ENCODE measurements at regions not wholly inside any gene's neighbourhood (a gene's known extent, or its start where the extent isn't known, plus 50 kb on each side); places are given as distances from the start of the nearest gene placed in this dataset.

GRCh38 chr1:186749820-186750219 lies 69.6 kb upstream of the PTGS2 start:
- no peak overlapping the region for H3K18ac ChIP-seq (ENCODE audit: low read depth, low read length)
- no peaks in the 10 kb centered on the region for H4K20me1 ChIP-seq (ENCODE audit: insufficient read depth, low read length)
- no CpG with 5 or more reads among the region's 3 CpGs for WGBS, 2 experiments (ENCODE audit: extremely low coverage in 2 of 2, insufficient read length in 1 of 2)
- H3K9me3 ChIP-seq (ENCODE audit: control insufficient read depth, insufficient read depth, low read length), result peaks cover 8% of the 10 kb centered on the region
- ATAC-seq (ENCODE audit: low read depth) (no peak), DNase-seq (no peak)
- no peaks in the 10 kb centered on the region for H3K27me3 ChIP-seq (ENCODE audit: control insufficient read depth, insufficient read depth, low read length)
- no peak overlapping the region for H2BK20ac ChIP-seq (ENCODE audit: low read depth, low read length)
- H3K4ac ChIP-seq (ENCODE audit: low read depth, low read length), result no peak overlapping the region
- BruUV-seq (replicated peaks), result no TSS peak
- H3K4me2 ChIP-seq (ENCODE audit: low read depth, low read length), result no peak overlapping the region
- H3K27ac ChIP-seq (ENCODE audit: insufficient read depth, low read length), result no peak overlapping the region
- ChIA-PET POLR2A (ENCODE audit: unreplicated experiment) (no interaction called here), CTCF (no interaction called here)
- no peak overlapping the region for H4K5ac ChIP-seq (ENCODE audit: low read depth, low read length)
- no peak for TF ChIP-seq SMC3 (IDR thresholded peaks at IDR 0.05; ENCODE audit: low read depth, low read length)
- 0 out of 2 replicates have a peak, but pooled peaks have one; percentile 22 for TF ChIP-seq MAFK (IDR thresholded peaks at IDR 0.05; ENCODE audit: low read depth, low read length)
- H2AFZ ChIP-seq (replicated peaks; ENCODE audit: low read length, poor library complexity), result no peak overlapping the region
- H3K14ac ChIP-seq (replicated peaks; ENCODE audit: low read depth, low read length), result no peak overlapping the region
- dilution Hi-C loops (cut with HindIII; ENCODE audit: low sequenced_read_pairs, unreplicated experiment) (no loop called here), in situ Hi-C loops (cut with MboI; ENCODE audit: low sequenced_read_pairs) (no loop called here), intact Hi-C loops (cut with micrococcal nuclease) (no loop called here)
- no peak overlapping the region for H3K4me3 ChIP-seq (ENCODE audit: insufficient read depth, low read depth, low read length)
- H4K91ac ChIP-seq (ENCODE audit: insufficient read depth, low read depth, low read length), result no peak overlapping the region
- H4K8ac ChIP-seq (ENCODE audit: low read depth in 2 of 2, low read length in 2 of 2), result no peak overlapping the region
- no peaks in the 10 kb centered on the region for H3K9me1 ChIP-seq (ENCODE audit: insufficient read depth, low read length)
- no peak overlapping the region for H3K56ac ChIP-seq (ENCODE audit: extremely low read depth, insufficient read depth, low read length)
- H2BK15ac ChIP-seq (ENCODE audit: low read depth, low read length), result no peak overlapping the region
- no peaks in the 10 kb centered on the region for H3K79me1 ChIP-seq (ENCODE audit: low read depth in 1 of 2, low read length in 2 of 2)
- H2BK5ac ChIP-seq (ENCODE audit: low read depth, low read length, poor library complexity, severe bottlenecking), result no peak overlapping the region
- no peak overlapping the region for H2AK9ac ChIP-seq (replicated peaks; ENCODE audit: low read depth, low read length, poor library complexity)
- H3K23ac ChIP-seq (ENCODE audit: low read depth, low read length), result no peak overlapping the region
- H3K4me1 ChIP-seq (ENCODE audit: control insufficient read depth, insufficient read depth, low read length), result no peaks in the 10 kb centered on the region; the same call in 1 of the 2 replicates
- no peak overlapping the region for H3K9ac ChIP-seq (ENCODE audit: low read depth, low read length)
- no peak overlapping the region for H2BK120ac ChIP-seq (ENCODE audit: low read depth, low read length)
- H3K36me3 ChIP-seq (ENCODE audit: control insufficient read depth, insufficient read depth, low read length), result no peaks in the 10 kb centered on the region
- no peak overlapping the region for H2AK5ac ChIP-seq (ENCODE audit: low read depth, low read length)
